Testis (tissue), 2 donors: ENCODE measurements at regions not wholly inside any gene's neighbourhood (a gene's known extent, or its start where the extent isn't known, plus 50 kb on each side); places are given as distances from the start of the nearest gene placed in this dataset.

Experiments
- DNase-seq: peaks from one replicate; pipeline ENCODE4 v3.0.0-alpha.2; 2019
- H3K27ac ChIP-seq, 2 donors: fragments of 200-600 bp; sonication (generic); one replicate each; pipeline ENCODE4 v1.5.1; 2019
- H3K27me3 ChIP-seq: fragments of 200-600 bp; sonication (generic); one replicate; pipeline ENCODE4 v1.5.1; 2019
- H3K36me3 ChIP-seq: fragments of 200-600 bp; sonication (generic); one replicate; pipeline ENCODE4 v1.5.1; 2017; ENCODE audit warnings: low read depth; ENCODE audit errors: missing control alignments
- H3K4me1 ChIP-seq: fragments of 200-600 bp; sonication (generic); one replicate; pipeline ENCODE4 v1.5.1; 2019
- H3K4me3 ChIP-seq, 2 donors: fragments of 200-600 bp; sonication (generic); one replicate each; pipeline ENCODE4 v1.5.1; 2017 to 2019
- H3K9me3 ChIP-seq: fragments of 200-600 bp; sonication (generic); one replicate; pipeline ENCODE4 v1.5.1; 2017
- POLR2A ChIP-seq: fragments of 450-650 bp; IDR thresholded peaks from one replicate; pipeline ENCODE4 v1.6.1; 2017; ENCODE audit warnings: antibody characterized with exemption, mild to moderate bottlenecking, moderate library complexity
- WGBS, 2 donors: methylation state at CpG; one replicate each; pipeline ENCODE4 v1.1.5; 2018; 5-methylcytosine and 5-hydroxymethylcytosine counted together
- intact Hi-C: fragments of 100-400 bp; cut with DNase I; formaldehyde crosslinking; loops from one replicate; pipeline ENCODE4 v1.15.1; 2023; ENCODE audit warnings: low total_unique reads
- TF ChIP-seq, protein P1 (sequence below), 3 experiments: fragments of 450-650 bp in 2 of 3; fragments of 200-600 bp in 1 of 3; sonication (generic) in 1 of 3; IDR thresholded peaks; one replicate each; pipeline ENCODE4 v1.5.1; 2016 to 2019; ENCODE audit warnings: antibody characterized with exemption in 3 of 3, mild to moderate bottlenecking in 2 of 3, moderate library complexity in 1 of 3

DNA sequence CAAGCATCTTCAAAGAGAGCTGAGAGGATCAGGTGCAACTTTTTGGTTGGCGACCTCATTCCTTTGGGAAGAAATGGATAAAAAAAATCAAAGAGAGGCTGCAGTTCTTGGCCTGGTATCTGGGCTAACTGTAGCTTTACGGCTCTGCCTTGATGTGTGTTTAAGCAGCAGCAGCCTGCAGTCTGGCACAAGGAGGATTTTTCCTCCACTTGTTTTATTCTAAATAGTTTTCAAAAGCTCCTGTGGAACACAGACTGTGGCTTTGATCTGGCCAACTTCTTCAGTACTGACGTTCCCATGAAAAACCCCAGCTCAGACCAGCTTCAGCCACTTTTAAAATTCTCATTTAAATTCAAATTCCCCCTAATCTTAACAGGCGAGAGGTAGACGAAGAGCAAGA lies 137.3 kb downstream of the HDGFL1 start:
- intact Hi-C loops: no loop called here
- no peak for TF ChIP-seq POLR2A
- TF ChIP-seq, protein P1, sequence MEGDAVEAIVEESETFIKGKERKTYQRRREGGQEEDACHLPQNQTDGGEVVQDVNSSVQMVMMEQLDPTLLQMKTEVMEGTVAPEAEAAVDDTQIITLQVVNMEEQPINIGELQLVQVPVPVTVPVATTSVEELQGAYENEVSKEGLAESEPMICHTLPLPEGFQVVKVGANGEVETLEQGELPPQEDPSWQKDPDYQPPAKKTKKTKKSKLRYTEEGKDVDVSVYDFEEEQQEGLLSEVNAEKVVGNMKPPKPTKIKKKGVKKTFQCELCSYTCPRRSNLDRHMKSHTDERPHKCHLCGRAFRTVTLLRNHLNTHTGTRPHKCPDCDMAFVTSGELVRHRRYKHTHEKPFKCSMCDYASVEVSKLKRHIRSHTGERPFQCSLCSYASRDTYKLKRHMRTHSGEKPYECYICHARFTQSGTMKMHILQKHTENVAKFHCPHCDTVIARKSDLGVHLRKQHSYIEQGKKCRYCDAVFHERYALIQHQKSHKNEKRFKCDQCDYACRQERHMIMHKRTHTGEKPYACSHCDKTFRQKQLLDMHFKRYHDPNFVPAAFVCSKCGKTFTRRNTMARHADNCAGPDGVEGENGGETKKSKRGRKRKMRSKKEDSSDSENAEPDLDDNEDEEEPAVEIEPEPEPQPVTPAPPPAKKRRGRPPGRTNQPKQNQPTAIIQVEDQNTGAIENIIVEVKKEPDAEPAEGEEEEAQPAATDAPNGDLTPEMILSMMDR (IDR thresholded peaks at IDR 0.05): no peak
- WGBS, 2 donors: 76 to 78% methylated on average over 5 of the region's 5 CpGs
- no peaks in the 10 kb centered on the region for H3K9me3 ChIP-seq
- H3K27me3 ChIP-seq: no peaks in the 10 kb centered on the region
- H3K36me3 ChIP-seq: no peaks in the 10 kb centered on the region
- H3K4me3 ChIP-seq: no peak overlapping the region
- DNase-seq: no peak
- no peaks in the 10 kb centered on the region for H3K4me1 ChIP-seq
- no peak overlapping the region for H3K27ac ChIP-seq

GRCh38 chr6:22708469-22708868 lies 139.1 kb downstream of the HDGFL1 start:
- H3K4me3 ChIP-seq: no peak overlapping the region
- intact Hi-C loops: no loop called here
- no peaks in the 10 kb centered on the region for H3K9me3 ChIP-seq
- 85 to 90% methylated on average over 2 of the region's 2 CpGs for WGBS, 2 donors
- no peak for TF ChIP-seq POLR2A
- TF ChIP-seq, protein P1 (IDR thresholded peaks at IDR 0.05): no peak
- H3K27me3 ChIP-seq: no peaks in the 10 kb centered on the region
- H3K4me1 ChIP-seq: no peaks in the 10 kb centered on the region
- H3K36me3 ChIP-seq: no peaks in the 10 kb centered on the region
- no peak overlapping the region for H3K27ac ChIP-seq
- DNase-seq: no peak

DNA sequence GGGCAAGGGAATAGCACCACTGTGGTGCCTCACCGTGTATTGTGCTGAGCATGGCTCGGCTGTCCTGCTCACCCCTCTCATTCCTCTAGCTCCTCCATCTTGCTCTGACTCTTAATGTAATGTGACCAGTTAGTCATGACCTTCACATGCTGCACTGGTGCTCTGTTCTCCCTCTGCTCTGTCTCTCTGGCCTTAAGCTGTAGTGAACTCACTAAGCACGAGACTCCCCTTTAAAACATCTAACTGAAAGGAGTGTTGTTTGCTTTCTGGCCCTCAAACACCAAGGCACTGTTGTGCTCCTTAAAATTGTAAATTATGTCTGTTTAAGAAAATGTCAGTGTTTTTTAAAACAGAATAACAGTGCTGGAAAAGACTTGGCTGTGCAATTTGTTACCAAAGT lies 140.4 kb downstream of the HDGFL1 start:
- Histone ChIP-seq H3K4me3 (no peak overlapping the region), H3K4me1 (no peaks in the 10 kb centered on the region), H3K36me3 (no peaks in the 10 kb centered on the region), H3K27me3 (no peaks in the 10 kb centered on the region), H3K27ac (no peak overlapping the region), H3K9me3 (no peaks in the 10 kb centered on the region)
- intact Hi-C loops: no loop called here
- TF ChIP-seq, protein P1 (IDR thresholded peaks at IDR 0.05): no peak
- no peak for TF ChIP-seq POLR2A
- DNase-seq: no peak
- WGBS, 2 donors: 87 to 89% methylated on average over 3 of the region's 3 CpGs

- intact Hi-C loops: no loop called here
- H3K4me3 ChIP-seq: no peak overlapping the region
- H3K9me3 ChIP-seq: no peaks in the 10 kb centered on the region
- WGBS, 2 donors: 41 to 67% methylated on average over 1 of the region's 1 CpG
- no peaks in the 10 kb centered on the region for H3K36me3 ChIP-seq
- DNase-seq: no peak
- H3K27ac ChIP-seq: no peak overlapping the region
- H3K4me1 ChIP-seq: no peaks in the 10 kb centered on the region
- no peaks in the 10 kb centered on the region for H3K27me3 ChIP-seq
- TF ChIP-seq POLR2A: no peak
- TF ChIP-seq, protein P1 (IDR thresholded peaks at IDR 0.05): no peak
These were observed 147.4 kb downstream of the HDGFL1 start for GRCh38 chr6:22716721-22717120.

DNA sequence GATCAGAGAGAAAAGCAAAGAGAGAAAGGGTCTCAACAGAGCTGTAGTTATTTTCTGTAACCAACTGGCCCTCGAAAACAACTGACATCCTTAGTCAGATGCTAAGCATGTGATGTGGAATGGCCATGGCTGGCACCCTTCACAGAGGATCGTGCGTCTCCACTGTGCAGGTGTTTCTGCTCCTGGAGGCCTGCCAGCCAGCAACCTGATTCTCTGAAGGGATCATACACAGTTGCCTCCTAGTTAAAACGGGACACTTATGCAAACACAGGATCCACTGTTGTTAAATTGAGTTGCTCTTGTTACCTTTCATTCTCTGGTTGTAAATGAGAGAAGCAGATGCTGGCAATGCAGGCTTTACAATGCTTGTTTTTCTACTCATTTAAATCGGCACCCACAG lies 148.5 kb downstream of the HDGFL1 start:
- 58 to 65% methylated on average over 5 of the region's 5 CpGs for WGBS, 2 donors
- Histone ChIP-seq H3K27ac (no peak overlapping the region), H3K36me3 (no peaks in the 10 kb centered on the region), H3K4me3 (no peak overlapping the region), H3K4me1 (no peaks in the 10 kb centered on the region), H3K9me3 (no peaks in the 10 kb centered on the region), H3K27me3 (no peaks in the 10 kb centered on the region)
- TF ChIP-seq, protein P1 (IDR thresholded peaks at IDR 0.05): no peak
- no peak for TF ChIP-seq POLR2A
- intact Hi-C loops: no loop called here
- no peak for DNase-seq
